HEK293 (cell line): ENCODE measurements at regions not wholly inside any gene's neighbourhood (a gene's known extent, or its start where the extent isn't known, plus 50 kb on each side); places are given as distances from the start of the nearest gene placed in this dataset.

ENCODE experiments used
- PBX3 ChIP-seq: sonication (generic); formaldehyde crosslinking; IDR thresholded peaks from 2 replicates; pipeline ENCODE4 v1.8.1; 2022; ENCODE audit warnings: mild to moderate bottlenecking, moderate library complexity, missing genetic modification reagents
- ZBTB21 ChIP-seq: fragments of 450-650 bp; formaldehyde crosslinking; IDR thresholded peaks from 2 replicates; pipeline ENCODE4 v1.5.1; 2017; ENCODE audit warnings: missing biosample characterization, missing genetic modification characterization
- ZNF121 ChIP-seq: fragments of 450-650 bp; formaldehyde crosslinking; IDR thresholded peaks from 2 replicates; pipeline ENCODE4 v1.5.1; 2016; ENCODE audit warnings: missing biosample characterization, missing genetic modification characterization
- ZNF138 ChIP-seq: fragments of 450-650 bp; formaldehyde crosslinking; IDR thresholded peaks from 2 replicates; pipeline ENCODE4 v1.5.1; 2016; ENCODE audit warnings: missing biosample characterization, missing genetic modification characterization, borderline replicate concordance
- ZNF146 ChIP-seq: fragments of 450-650 bp; formaldehyde crosslinking; IDR thresholded peaks from 2 replicates; pipeline ENCODE4 v1.5.1; 2016; ENCODE audit warnings: missing biosample characterization, missing genetic modification characterization
- ZNF530 ChIP-seq: fragments of 450-650 bp; formaldehyde crosslinking; IDR thresholded peaks from 2 replicates; pipeline ENCODE4 v1.5.1; 2016; ENCODE audit warnings: low read depth, missing biosample characterization, missing genetic modification characterization
- TF ChIP-seq, protein P1 (sequence below): fragments of 450-650 bp; formaldehyde crosslinking; IDR thresholded peaks from 2 replicates; pipeline ENCODE4 v1.5.1; 2016; ENCODE audit warnings: missing biosample characterization, missing genetic modification characterization
- TF ChIP-seq, protein P2 (sequence below): fragments of 450-650 bp; formaldehyde crosslinking; IDR thresholded peaks from 2 replicates; pipeline ENCODE4 v1.5.1; 2016; ENCODE audit warnings: missing biosample characterization, missing genetic modification characterization, low read depth

GRCh38 chr6:74491844-74492374 lies 713.9 kb downstream of the COL12A1 start:
- TF ChIP-seq, protein P1, sequence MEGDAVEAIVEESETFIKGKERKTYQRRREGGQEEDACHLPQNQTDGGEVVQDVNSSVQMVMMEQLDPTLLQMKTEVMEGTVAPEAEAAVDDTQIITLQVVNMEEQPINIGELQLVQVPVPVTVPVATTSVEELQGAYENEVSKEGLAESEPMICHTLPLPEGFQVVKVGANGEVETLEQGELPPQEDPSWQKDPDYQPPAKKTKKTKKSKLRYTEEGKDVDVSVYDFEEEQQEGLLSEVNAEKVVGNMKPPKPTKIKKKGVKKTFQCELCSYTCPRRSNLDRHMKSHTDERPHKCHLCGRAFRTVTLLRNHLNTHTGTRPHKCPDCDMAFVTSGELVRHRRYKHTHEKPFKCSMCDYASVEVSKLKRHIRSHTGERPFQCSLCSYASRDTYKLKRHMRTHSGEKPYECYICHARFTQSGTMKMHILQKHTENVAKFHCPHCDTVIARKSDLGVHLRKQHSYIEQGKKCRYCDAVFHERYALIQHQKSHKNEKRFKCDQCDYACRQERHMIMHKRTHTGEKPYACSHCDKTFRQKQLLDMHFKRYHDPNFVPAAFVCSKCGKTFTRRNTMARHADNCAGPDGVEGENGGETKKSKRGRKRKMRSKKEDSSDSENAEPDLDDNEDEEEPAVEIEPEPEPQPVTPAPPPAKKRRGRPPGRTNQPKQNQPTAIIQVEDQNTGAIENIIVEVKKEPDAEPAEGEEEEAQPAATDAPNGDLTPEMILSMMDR (tag by site-specific recombination), result no peak
- no peak for TF ChIP-seq ZNF138
- no peak for TF ChIP-seq ZNF530 (tag by site-specific recombination)
- TF ChIP-seq ZBTB21 (tag by site-specific recombination), result no peak
- TF ChIP-seq ZNF146 (tag by site-specific recombination), result no peak
- TF ChIP-seq ZNF121 (tag by site-specific recombination), result no peak
- no peak for TF ChIP-seq PBX3 (CRISPR knock-in tag)
- TF ChIP-seq, protein P2, sequence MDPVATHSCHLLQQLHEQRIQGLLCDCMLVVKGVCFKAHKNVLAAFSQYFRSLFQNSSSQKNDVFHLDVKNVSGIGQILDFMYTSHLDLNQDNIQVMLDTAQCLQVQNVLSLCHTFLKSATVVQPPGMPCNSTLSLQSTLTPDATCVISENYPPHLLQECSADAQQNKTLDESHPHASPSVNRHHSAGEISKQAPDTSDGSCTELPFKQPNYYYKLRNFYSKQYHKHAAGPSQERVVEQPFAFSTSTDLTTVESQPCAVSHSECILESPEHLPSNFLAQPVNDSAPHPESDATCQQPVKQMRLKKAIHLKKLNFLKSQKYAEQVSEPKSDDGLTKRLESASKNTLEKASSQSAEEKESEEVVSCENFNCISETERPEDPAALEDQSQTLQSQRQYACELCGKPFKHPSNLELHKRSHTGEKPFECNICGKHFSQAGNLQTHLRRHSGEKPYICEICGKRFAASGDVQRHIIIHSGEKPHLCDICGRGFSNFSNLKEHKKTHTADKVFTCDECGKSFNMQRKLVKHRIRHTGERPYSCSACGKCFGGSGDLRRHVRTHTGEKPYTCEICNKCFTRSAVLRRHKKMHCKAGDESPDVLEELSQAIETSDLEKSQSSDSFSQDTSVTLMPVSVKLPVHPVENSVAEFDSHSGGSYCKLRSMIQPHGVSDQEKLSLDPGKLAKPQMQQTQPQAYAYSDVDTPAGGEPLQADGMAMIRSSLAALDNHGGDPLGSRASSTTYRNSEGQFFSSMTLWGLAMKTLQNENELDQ (tag by site-specific recombination), result no peak
